Kidney capillary endothelial cell (primary cell): ENCODE measurements at regions not wholly inside any gene's neighbourhood (a gene's known extent, or its start where the extent isn't known, plus 50 kb on each side); places are given as distances from the start of the nearest gene placed in this dataset.
"Not testable (repeated sequence)": the region's sequence is repeated elsewhere in the genome, so short reads cannot be mapped to it uniquely, and the experiment has no call there.

ENCODE experiments used
- DNase-seq: peaks from one replicate; pipeline ENCODE4 v3.0.0-alpha.2; 2018; ENCODE audit warnings: low spot score

DNA sequence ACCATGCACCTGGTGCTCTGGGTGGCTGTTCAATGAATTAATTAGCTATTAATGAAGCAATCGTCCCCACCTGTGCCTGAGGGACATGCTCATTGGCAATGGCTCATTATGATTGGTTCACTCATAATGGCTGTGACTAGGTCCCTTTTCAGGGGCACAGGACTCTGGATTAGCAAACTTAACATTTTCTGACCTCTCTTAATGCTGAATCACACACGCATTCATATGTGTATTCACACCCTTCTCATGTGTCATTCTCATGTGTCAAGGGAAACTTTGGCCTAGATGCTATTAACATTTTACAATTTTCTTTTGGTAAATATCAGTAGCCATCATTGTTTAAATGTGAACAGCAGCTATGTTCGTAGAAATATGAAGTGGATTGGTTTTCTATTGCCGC is 98.9 kb upstream of the PMAIP1 start:
- DNase-seq, result no peak

GRCh38 chr18:59799383-59800015 is 100.3 kb upstream of the PMAIP1 start:
- no peak for DNase-seq

DNA sequence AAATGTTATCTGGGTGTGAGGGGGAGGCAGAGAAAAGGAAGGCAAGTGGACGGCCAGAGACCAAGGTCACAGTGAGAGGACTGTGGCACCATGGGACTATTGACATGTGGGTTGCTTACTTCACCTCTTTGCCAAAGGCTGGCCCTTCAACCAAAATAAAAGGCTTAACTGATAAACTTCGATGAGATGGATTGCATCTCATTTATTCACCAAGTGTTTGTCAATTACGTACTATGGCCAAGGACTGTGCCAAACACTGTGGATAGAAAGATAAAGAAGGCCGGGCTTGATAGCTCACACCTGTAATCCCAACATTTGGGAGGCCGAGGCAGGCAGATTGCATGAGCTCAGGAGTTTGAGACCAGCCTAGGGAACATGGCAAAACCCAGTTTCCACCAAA is 98.7 kb upstream of the CCBE1 start:
- DNase-seq, result no peak

- no peak for DNase-seq
Measured at GRCh38 chr18:59792353-59792752, 95.1 kb upstream of the CCBE1 start.

GRCh38 chr18:59790346-59790936 is 93.2 kb upstream of the CCBE1 start:
- DNase-seq, result not testable (repeated sequence)

- no peak for DNase-seq
Measured at GRCh38 chr18:59788791-59789106, 91.5 kb upstream of the CCBE1 start.

DNA sequence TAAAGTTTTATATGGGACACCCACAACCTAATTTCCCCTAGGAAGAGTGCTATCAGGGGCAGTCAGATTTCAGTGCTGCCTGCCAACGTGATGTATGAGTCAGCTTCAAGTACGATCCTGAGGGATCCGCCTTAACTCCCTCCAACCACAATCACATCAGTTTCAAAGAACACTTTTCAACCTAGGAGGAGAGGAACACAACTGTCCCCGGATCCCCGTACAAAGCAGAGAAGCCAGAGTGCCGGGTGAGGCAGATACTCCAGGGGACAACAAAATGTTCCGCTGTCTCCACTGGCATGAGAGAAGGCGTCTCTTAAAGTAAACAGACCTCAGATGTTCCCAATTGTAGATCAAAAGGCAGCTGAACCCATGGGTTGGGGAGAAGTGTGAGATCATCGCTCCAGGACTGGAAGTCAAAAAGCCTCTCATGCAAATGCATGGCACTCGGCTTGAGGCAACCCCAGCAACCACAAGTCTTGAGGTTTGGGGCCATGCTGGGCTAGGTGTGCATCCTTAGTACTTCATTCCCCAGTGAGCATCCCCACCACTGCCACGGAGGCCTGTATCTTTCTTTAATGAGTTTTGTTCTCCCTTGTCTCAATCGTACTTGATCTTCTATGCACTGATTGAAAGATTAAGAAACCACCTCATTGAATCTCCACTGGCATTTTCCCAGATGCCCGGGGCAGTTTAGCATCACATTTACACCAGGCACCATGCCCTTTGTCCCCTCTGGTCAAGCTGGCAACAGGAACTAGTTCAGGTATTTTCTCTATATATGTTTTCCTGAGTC is 91.0 kb upstream of the CCBE1 start:
- no peak for DNase-seq

- DNase-seq, result no peak
Measured at GRCh38 chr18:59784694-59785093, 87.5 kb upstream of the CCBE1 start.

DNA sequence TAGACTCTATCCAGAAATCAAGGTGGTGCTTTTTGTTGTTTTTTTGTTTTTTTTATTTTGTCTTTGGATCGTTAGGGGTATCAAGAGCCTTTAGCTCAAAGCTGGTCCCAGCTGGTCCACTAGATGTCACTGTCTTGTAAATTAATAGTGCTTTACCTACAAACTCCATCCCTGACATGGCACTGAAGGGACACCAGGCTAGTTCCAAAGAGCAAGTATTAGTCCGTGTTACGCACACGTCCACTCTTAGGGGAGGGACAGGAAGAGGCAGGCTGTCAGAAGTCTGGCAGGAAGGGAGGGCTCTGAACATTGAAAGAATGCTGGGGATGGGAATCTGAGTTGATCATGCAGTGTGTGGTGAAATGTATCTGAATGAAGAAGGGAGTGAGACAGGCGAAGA is 85.9 kb upstream of the CCBE1 start:
- DNase-seq, result peak; percentile 65

DNA sequence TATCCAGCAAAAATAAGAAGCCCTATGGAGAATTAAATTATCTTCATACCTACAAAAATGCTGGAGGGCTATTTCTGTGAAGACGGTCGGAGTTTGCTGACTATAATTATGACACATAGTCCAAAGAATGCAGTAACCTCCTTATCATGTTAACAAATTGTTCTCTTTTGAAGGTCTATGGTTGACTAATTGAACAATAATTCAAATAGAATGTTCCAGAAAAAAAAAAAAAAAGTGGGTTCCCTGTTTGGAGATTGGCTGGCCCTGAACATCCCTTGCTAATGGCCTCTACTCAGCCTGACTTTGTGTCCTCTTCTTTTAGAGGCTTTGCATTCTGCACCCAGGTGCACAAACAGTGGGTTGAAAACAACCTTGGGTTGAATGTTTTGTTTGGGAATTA is 82.8 kb upstream of the CCBE1 start:
- peak; percentile 59 for DNase-seq

- no peak for DNase-seq
Measured at GRCh38 chr18:59778434-59778833, 81.2 kb upstream of the CCBE1 start.

- DNase-seq, result no peak
Measured at GRCh38 chr18:59777636-59778035, 80.4 kb upstream of the CCBE1 start.

- no peak for DNase-seq
Measured at GRCh38 chr18:59769129-59769865, 72.1 kb upstream of the CCBE1 start.

GRCh38 chr18:59768409-59768808 is 71.2 kb upstream of the CCBE1 start:
- no peak for DNase-seq

DNA sequence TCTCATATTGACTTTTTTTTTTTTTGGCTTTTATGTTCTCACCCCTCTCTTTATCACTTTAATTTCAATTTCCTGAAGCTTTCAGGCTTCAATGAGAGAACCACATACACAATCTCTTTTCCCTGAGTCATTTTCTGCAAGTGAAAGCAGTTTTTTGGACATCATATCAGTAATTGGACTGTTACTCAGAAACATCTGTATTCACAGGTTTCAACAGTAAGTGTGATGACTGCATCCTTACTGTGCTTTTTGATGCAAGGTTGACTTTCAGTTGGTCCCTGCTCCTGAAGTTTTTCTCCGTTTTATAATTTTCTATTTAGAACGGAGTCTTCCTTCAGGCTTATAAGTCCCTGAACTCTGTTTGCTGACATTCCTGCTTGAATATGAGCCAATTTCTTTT is 70.5 kb upstream of the CCBE1 start:
- DNase-seq, result no peak

DNA sequence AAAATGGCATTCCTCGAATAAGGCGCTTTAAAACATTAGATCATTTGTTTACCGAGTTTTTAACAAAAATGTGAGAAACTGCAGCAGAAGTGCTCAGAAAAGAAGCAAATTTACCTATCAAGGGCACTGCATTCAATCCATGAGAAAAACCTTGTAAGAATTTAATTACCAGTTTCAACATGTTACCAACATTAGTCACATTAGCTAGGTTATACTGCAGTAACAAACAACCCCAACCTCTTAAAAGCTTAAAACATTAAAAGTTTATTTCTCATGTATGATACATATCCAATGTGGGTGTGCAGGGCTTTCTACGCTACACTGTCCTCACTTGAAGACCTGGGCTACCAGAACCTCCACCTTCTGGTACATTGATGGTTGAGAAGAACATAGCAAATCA is 68.1 kb upstream of the CCBE1 start:
- DNase-seq, result no peak

GRCh38 chr18:59764281-59764680 is 67.1 kb upstream of the CCBE1 start:
- DNase-seq, result no peak

GRCh38 chr18:59763541-59764136 is 66.4 kb upstream of the CCBE1 start:
- DNase-seq, result no peak

DNA sequence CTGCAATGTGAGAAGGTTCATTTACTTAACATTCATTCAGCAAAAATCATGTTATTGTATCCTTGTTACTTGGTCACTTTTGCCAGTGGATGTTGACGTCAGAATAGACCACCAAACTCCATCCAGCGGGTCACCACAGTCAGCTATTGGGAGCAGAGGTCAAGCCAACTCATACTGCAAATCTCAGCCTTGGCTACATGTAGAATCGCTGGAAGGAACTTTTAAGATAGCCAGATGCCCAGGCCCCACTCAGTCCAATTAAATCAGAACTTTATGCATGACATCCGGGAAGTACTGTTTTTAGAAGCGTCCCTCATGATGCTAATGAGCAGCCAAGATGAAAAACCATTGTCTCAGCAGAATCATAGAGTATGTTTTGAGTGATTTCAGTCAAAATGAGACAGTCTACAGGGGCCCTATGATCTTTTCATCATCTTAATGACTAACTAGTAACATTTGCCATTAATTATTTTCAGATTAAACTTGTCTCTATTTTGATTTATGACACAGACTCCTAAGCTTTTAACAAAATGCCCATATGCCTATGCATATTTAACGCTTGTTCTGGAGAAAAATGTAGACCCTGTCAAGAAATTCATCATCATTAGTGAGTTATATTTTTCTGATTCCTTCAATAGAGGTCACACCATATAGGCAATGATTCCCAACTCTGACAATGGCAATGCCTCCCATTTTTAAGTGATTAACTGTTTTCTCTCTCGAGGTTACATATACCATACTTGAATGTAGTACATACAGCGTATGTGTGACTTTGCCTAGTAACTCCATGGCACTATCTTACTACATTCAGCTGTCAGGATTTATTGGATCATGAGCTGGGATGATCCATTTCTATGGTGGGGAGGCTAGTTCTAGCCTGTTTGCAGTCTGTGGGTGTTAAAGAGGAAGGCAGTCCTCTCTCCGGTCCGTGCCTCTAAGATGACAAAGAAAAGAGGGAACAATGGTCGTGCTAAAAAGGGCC is 63.7 kb upstream of the CCBE1 start:
- no peak for DNase-seq

DNA sequence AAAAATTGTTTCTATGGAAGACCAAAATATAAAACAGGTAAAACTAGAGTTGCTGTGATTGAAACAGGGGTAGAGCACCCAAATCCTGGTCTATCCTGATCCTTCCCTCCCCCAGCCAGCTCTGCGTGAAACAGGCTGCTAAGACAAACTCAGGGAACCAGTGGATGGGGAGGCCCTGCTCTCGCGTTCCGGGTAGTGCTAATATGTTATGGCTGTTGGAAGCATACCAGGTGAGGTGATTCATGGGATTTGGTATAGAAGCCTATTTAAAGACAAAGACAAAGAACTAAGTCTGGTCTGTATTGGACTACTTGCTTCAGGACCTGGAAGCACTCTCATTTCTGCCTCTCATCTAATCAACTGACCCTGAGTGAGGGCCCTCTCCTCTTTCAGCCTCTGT is 63.0 kb upstream of the CCBE1 start:
- no peak for DNase-seq

GRCh38 chr18:59758837-59759236 is 61.6 kb upstream of the CCBE1 start:
- DNase-seq, result no peak
